Tibial nerve (tissue), 4 donors: ENCODE measurements at regions not wholly inside any gene's neighbourhood (a gene's known extent, or its start where the extent isn't known, plus 50 kb on each side); places are given as distances from the start of the nearest gene placed in this dataset.
A peak's percentile ranks its signal among the peaks of the same experiment; 100 is the strongest.
"Not testable (repeated sequence)": the region's sequence is repeated elsewhere in the genome, so short reads cannot be mapped to it uniquely, and the experiment has no call there.

Source experiments
- DNase-seq, 2 donors: peaks; one replicate each; pipeline ENCODE4 v3.0.0-alpha.2; 2019; ENCODE audit warnings: low spot score in 2 of 2
- H3K27ac ChIP-seq, 4 donors: fragments of 200-600 bp; sonication (generic) in 3 of 4; one replicate each; pipeline ENCODE4 v1.5.1; 2017 to 2019; ENCODE audit warnings: mild to moderate bottlenecking in 1 of 4
- H3K27me3 ChIP-seq, 2 donors: fragments of 200-600 bp; sonication (generic) in 1 of 2; one replicate each; pipeline versions ENCODE4 v1.5.1 to v1.6.0; 2017 to 2019
- H3K36me3 ChIP-seq, 3 donors: fragments of 200-600 bp; sonication (generic); one replicate each; pipeline ENCODE4 v1.5.1; 2018 to 2019
- H3K4me1 ChIP-seq, 4 donors: fragments of 200-600 bp; sonication (generic) in 3 of 4; one replicate each; pipeline ENCODE4 v1.5.1; 2017 to 2019
- H3K4me3 ChIP-seq, 4 donors: fragments of 200-600 bp; sonication (generic) in 3 of 4; one replicate each; pipeline ENCODE4 v1.5.1; 2017 to 2019; ENCODE audit warnings: mild to moderate bottlenecking in 1 of 4, moderate library complexity in 1 of 4
- H3K9me3 ChIP-seq, 4 donors: fragments of 200-600 bp; sonication (generic) in 3 of 4; one replicate each; pipeline ENCODE4 v1.5.1; 2017 to 2019
- CTCF ChIP-seq, 5 experiments: fragments of 200-600 bp in 3 of 5; fragments of 450-650 bp in 2 of 5; sonication (generic) in 3 of 5; IDR thresholded peaks; one replicate each; pipeline ENCODE4 v1.5.1; 2016 to 2019; ENCODE audit warnings: antibody characterized with exemption in 5 of 5, mild to moderate bottlenecking in 3 of 5, moderate library complexity in 2 of 5
- WGBS, 2 donors: methylation state at CpG; one replicate each; pipeline ENCODE4 v1.1.5; 2018; 5-methylcytosine and 5-hydroxymethylcytosine counted together

DNA sequence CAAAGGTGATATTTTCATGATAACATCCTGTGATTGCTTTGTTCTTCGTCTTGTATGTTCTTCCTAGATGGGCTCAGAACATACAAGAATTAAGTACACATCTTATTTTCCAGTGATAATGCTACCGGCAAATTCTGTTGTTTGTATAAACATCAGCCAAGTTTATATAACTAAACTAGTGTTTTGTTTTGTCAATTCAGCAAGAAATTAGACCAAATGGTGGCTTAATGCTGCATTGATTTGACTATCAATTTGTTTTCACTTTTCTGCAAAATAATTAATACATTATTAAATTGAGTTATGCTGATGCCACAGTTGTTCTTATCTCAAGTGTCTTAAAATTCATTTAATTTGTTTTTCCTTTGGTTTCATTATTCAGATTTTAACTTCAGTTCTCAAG is 177.7 kb downstream of the OR4F29 start:
- H3K27me3 ChIP-seq, H3K9me3 ChIP-seq, H3K36me3 ChIP-seq, DNase-seq, H3K27ac ChIP-seq, H3K4me3 ChIP-seq, H3K4me1 ChIP-seq: not testable (repeated sequence)
- 58 to 71% methylated on average over 2 of the region's 2 CpGs for WGBS, 2 donors

DNA sequence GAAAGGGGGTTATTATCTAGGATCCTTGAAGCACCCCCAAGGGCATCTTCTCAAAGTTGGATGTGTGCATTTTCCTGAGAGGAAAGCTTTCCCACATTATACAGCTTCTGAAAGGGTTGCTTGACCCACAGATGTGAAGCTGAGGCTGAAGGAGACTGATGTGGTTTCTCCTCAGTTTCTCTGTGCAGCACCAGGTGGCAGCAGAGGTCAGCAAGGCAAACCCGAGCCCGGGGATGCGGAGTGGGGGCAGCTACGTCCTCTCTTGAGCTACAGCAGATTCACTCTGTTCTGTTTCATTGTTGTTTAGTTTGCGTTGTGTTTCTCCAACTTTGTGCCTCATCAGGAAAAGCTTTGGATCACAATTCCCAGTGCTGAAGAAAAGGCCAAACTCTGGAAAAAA is 183.7 kb downstream of the OR4F29 start:
- WGBS, 2 donors = 0 to 12% methylated on average over 1 to 5 of the region's 5 CpGs

More for the DNA sequence above, 183.7 kb downstream of the OR4F29 start:
- not testable (repeated sequence) for H3K9me3 ChIP-seq, H3K27me3 ChIP-seq, H3K4me1 ChIP-seq, H3K36me3 ChIP-seq, H3K4me3 ChIP-seq, H3K27ac ChIP-seq
- DNase-seq = peak; percentile 58 to 82
- peak; percentile 34 to 66 (median 40) for TF ChIP-seq CTCF (IDR thresholded peaks at IDR 0.05)
